ENCODE measurements at regions not wholly inside any gene's neighbourhood (a gene's known extent, or its start where the extent isn't known, plus 50 kb on each side); places are given as distances from the start of the nearest gene placed in this dataset.

DNA sequence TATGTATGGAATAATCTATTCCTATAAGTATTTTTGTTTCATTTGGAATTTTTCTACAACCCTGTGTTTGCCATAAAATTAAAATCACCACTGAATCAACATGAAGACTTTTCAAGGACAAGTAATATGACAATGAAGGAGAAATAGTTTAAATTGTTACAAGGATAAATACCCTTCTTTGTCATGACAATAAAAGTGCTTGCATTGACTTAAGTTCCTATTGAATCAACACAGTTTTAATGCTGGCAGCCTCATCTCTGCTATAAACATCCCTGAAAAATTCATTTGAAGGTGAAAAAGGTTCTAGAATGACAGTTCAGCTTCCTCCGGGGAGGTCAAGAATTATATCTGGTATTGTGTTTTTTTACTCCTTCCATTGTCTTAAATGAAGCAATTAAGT, 1105.1 kb upstream of the CDH9 start (continued):
- TF ChIP-seq ZNF462 (CRISPR knock-in tag; IDR thresholded peaks at IDR 0.05) (no peak), STAT1 (IDR thresholded peaks at IDR 0.05; ENCODE audit: unreplicated experiment) (no peak)

- Histone ChIP-seq H3K4me1 (ENCODE audit: insufficient read depth) (peaks cover 3% of the 10 kb centered on the region; the same call in 1 of the 2 replicates), H3K9me2 (ENCODE audit: insufficient read depth) (peaks cover 10% of the 10 kb centered on the region), H3K27ac (ENCODE audit: low read depth) (no peak overlapping the region), H3F3A (replicated peaks; ENCODE audit: low read depth) (no peaks in the 10 kb centered on the region), H3K4me2 (no peak overlapping the region), H3K4me3 (no peak overlapping the region), H3K27me3 (ENCODE audit: insufficient read depth) (no peaks in the 10 kb centered on the region), H4K20me1 (replicated peaks; ENCODE audit: insufficient read depth) (no peaks in the 10 kb centered on the region), H3K79me2 (replicated peaks; ENCODE audit: insufficient read depth) (no peaks in the 10 kb centered on the region), H2AFZ (no peak overlapping the region), H3K36me3 (ENCODE audit: insufficient read depth) (no peaks in the 10 kb centered on the region)
- no peak for DNase-seq (ENCODE audit: low spot score)
- ATAC-seq: no peak
- H3K4me3 Mint-ChIP-seq: no peak overlapping the region
- peaks cover 3% of the 10 kb centered on the region; the same call in 1 of the 3 replicates for H3K9me3 Mint-ChIP-seq
- H3K27ac Mint-ChIP-seq: no peak overlapping the region
- no peak for TF ChIP-seq CREB1 (CRISPR knock-in tag; IDR thresholded peaks at IDR 0.05; ENCODE audit: low read depth)
- TF ChIP-seq JUNB (IDR thresholded peaks at IDR 0.05; ENCODE audit: unreplicated experiment): no peak
- no peak for TF ChIP-seq STAT1 (IDR thresholded peaks at IDR 0.05; ENCODE audit: unreplicated experiment)
- no peak for TF ChIP-seq ZNF462 (CRISPR knock-in tag; IDR thresholded peaks at IDR 0.05)
- no peak for TF ChIP-seq POLR2AphosphoS5 (IDR thresholded peaks at IDR 0.05; ENCODE audit: low read depth)
- no peak for TF ChIP-seq NANOG (IDR thresholded peaks at IDR 0.05; ENCODE audit: borderline replicate concordance)
- H3K36me3 Mint-ChIP-seq (ENCODE audit: low read depth): no peaks in the 10 kb centered on the region
- H3K27me3 Mint-ChIP-seq (ENCODE audit: insufficient read depth, low read depth, poor library complexity): no peaks in the 10 kb centered on the region
- H3K4me1 Mint-ChIP-seq: peaks cover 4% of the 10 kb centered on the region; the same call in 2 of the 3 replicates
These were observed 1093.8 kb upstream of the CDH9 start for GRCh38 chr5:28132151-28132550.

Measured in GM23338 (cell line).